H1 (cell line): ENCODE measurements at regions not wholly inside any gene's neighbourhood (a gene's known extent, or its start where the extent isn't known, plus 50 kb on each side); places are given as distances from the start of the nearest gene placed in this dataset.

Source experiments
- ATF3 ChIP-seq: IDR thresholded peaks from 2 replicates; pipeline ENCODE4 v1.6.1; 2011; ENCODE audit warnings: low read depth, mild to moderate bottlenecking, low read length; ENCODE audit not compliant: insufficient read depth
- CHD7 ChIP-seq: fragments of 300-600 bp; sonication (generic); IDR thresholded peaks from 2 replicates; pipeline ENCODE4 v1.7.1; 2012; ENCODE audit warnings: low read length, moderate library complexity, mild to moderate bottlenecking, inconsistent platforms; ENCODE audit not compliant: insufficient replicate concordance
- JUN ChIP-seq: IDR thresholded peaks from 2 replicates; pipeline ENCODE4 v1.6.1; 2011; ENCODE audit warnings: low read depth, mild to moderate bottlenecking, improper control_type of control experiment, low read length
- NRF1 ChIP-seq: IDR thresholded peaks from 2 replicates; pipeline ENCODE4 v1.6.1; 2011; ENCODE audit warnings: mild to moderate bottlenecking, low read depth, low read length, improper control_type of control experiment
- POLR2A ChIP-seq, 2 experiments: IDR thresholded peaks; 1 replicate in 1 of 2; 2 replicates in 1 of 2; pipeline ENCODE4 v1.6.1; 2011; ENCODE audit warnings: low read depth in 2 of 2, low read length in 2 of 2, mild to moderate bottlenecking in 2 of 2; ENCODE audit errors: control extremely low read depth in 1 of 2
- POU5F1 ChIP-seq: IDR thresholded peaks from 2 replicates; pipeline ENCODE4 v1.6.1; 2011; ENCODE audit warnings: low read depth, mild to moderate bottlenecking, low read length, moderate library complexity
- RBBP5 ChIP-seq: IDR thresholded peaks from 2 replicates; pipeline ENCODE4 v1.7.1; 2012; ENCODE audit warnings: low read depth, mild to moderate bottlenecking, inconsistent platforms, low read length, moderate library complexity, borderline replicate concordance
- SIRT6 ChIP-seq: IDR thresholded peaks from one replicate; pipeline ENCODE4 v1.7.1; 2012; ENCODE audit warnings: low read length, inconsistent platforms
- SP4 ChIP-seq: IDR thresholded peaks from 2 replicates; pipeline ENCODE4 v1.6.1; 2012; ENCODE audit warnings: low read length, inconsistent platforms
- SRF ChIP-seq: IDR thresholded peaks from 2 replicates; pipeline ENCODE4 v1.6.1; 2011; ENCODE audit warnings: mild to moderate bottlenecking, low read depth, low read length, moderate library complexity
- TF ChIP-seq, protein P1 (sequence below): IDR thresholded peaks from 2 replicates; pipeline ENCODE4 v1.6.1; 2012; ENCODE audit warnings: inconsistent platforms

DNA sequence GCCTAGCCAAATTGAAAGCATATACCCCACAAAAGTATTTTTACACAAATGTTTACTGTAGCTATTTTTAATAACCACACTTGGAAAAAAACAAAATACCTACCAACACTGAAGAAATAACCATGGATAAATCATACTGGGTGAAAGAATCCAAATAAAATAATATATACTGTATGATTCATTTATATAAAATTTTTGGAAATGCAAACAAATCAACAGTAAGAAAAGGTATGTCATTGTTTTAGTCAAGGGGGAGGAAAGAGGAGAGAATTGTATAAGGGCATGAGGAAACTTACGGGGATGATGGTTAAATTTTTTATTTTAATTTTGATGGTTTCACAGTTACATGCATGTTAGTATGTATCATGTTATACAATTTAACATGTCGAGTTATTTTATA lies 557.8 kb downstream of the TECRL start (continued):
- TF ChIP-seq CHD7 (no peak), ATF3 (no peak), POU5F1 (no peak), POLR2A (IDR thresholded peaks at IDR 0.05; ENCODE audit: control extremely low read depth in 1 of 2, low read depth in 2 of 2, low read length in 2 of 2) (no peak), SP4 (no peak), SRF (no peak), SIRT6 (no peak), JUN (no peak), RBBP5 (no peak), NRF1 (no peak)
- TF ChIP-seq, protein P1, sequence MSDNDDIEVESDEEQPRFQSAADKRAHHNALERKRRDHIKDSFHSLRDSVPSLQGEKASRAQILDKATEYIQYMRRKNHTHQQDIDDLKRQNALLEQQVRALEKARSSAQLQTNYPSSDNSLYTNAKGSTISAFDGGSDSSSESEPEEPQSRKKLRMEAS, result no peak
